OCI-LY1 (cell line): ENCODE measurements at regions not wholly inside any gene's neighbourhood (a gene's known extent, or its start where the extent isn't known, plus 50 kb on each side); places are given as distances from the start of the nearest gene placed in this dataset.

Source experiments
- CTCF ChIP-seq: fragments of 200-600 bp; sonication (generic), shearing (Covaris generic); IDR thresholded peaks from 2 replicates; pipeline ENCODE4 v1.5.1; 2017; ENCODE audit warnings: mild to moderate bottlenecking, antibody characterized with exemption, low read length, moderate library complexity, mixed read lengths
- EZH2 ChIP-seq: fragments of 200-600 bp; sonication (generic), shearing (Covaris generic); IDR thresholded peaks from 2 replicates; pipeline ENCODE4 v1.8.0; 2017; ENCODE audit warnings: borderline replicate concordance, mixed run types, mild to moderate bottlenecking, antibody characterized with exemption, low read length, moderate library complexity, mixed read lengths

GRCh38 chr7:84668116-84668515, 473.5 kb upstream of the SEMA3A start:
- no peak for TF ChIP-seq CTCF
- TF ChIP-seq EZH2, result no peak
